ENCODE measurements at regions not wholly inside any gene's neighbourhood (a gene's known extent, or its start where the extent isn't known, plus 50 kb on each side); places are given as distances from the start of the nearest gene placed in this dataset.

DNA sequence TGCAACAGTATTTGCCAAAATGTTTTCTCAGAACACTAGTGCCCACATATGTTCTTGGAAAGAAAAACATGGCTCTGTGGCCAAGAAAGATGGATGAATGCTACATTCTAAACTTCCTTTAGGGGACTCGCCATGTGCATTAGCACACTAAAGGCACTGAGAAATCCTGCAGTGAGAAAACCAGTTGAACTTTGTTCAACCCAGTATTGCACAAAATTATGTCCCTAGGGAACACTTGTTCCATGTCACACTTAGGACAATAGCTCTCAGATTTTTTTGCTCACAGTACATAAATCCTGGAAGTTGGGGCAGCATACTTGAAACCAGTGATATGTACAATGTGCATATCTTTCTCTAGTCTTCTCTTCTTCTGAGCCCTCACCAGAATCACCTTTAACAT lies 96.6 kb downstream of the ADRB2 start:
- CTCF ChIA-PET (ENCODE audit: partially characterized antibody) = interaction anchor here (1.0 to 1.6 kb wide), 3 partner anchors 9 to 43 kb away, joined by 3 to 8 read pairs (median 3); no protein-coding TSS in a partner anchor
- 0 out of 2 replicates have a peak overlapping the region, but pooled peaks have one; percentile 20 for H2AFZ ChIP-seq (ENCODE audit: low read length)
- H3K27me3 ChIP-seq (replicated peaks in 1 of 4; ENCODE audit: control insufficient read depth in 3 of 4, extremely low read depth in 1 of 4, insufficient read depth in 3 of 4, low read length in 3 of 4) = no peaks in the 10 kb centered on the region
- peaks cover 0 to 2% (median 0%) of the 10 kb centered on the region in 4 experiments; a peak in 1 of 7 replicates for H3K4me1 ChIP-seq (replicated peaks in 1 of 4; ENCODE audit: control insufficient read depth in 3 of 4, insufficient read depth in 4 of 4, low read length in 3 of 4)
- no peak overlapping the region for H4K91ac ChIP-seq (replicated peaks; ENCODE audit: insufficient read length, low read length)
- H3K4ac ChIP-seq (replicated peaks; ENCODE audit: insufficient read length, low read depth, low read length) = no peak overlapping the region
- no peak overlapping the region for H3K23ac ChIP-seq (ENCODE audit: insufficient read length)
- H3K4me2 ChIP-seq (ENCODE audit: insufficient read depth in 1 of 2, low read depth in 2 of 2, low read length in 2 of 2) = no peak overlapping the region
- no peak overlapping the region for H3K56ac ChIP-seq (replicated peaks; ENCODE audit: insufficient read length, low read depth, low read length)
- no peak for DNase-seq (ENCODE audit: low read depth in 1 of 2, low spot score in 2 of 2)
- H3K9ac ChIP-seq (replicated peaks in 1 of 4; ENCODE audit: extremely low read depth in 1 of 4, low read depth in 3 of 4, low read length in 3 of 4) = no peak overlapping the region
- H3K18ac ChIP-seq (ENCODE audit: extremely low read depth, low read length) = no peak overlapping the region
- no peak overlapping the region for H2BK20ac ChIP-seq (ENCODE audit: low read length)
- H3K36me3 ChIP-seq (ENCODE audit: control insufficient read depth in 2 of 4, insufficient read depth in 4 of 4, low read length in 3 of 4) = no peaks in the 10 kb centered on the region
- H2BK12ac ChIP-seq (ENCODE audit: low read depth, low read length) = no peak overlapping the region
- H4K20me1 ChIP-seq (replicated peaks in 1 of 2; ENCODE audit: control insufficient read depth in 1 of 2, insufficient read depth in 2 of 2, low read length in 2 of 2) = no peaks in the 10 kb centered on the region
- no peaks in the 10 kb centered on the region for H3K9me3 ChIP-seq (ENCODE audit: insufficient read depth in 2 of 2, low read depth in 1 of 2, low read length in 1 of 2)
- H3K14ac ChIP-seq (ENCODE audit: insufficient read length) = no peak overlapping the region
- H3K79me2 ChIP-seq (ENCODE audit: control insufficient read depth in 1 of 2, insufficient read depth in 2 of 2, low read length in 2 of 2) = no peaks in the 10 kb centered on the region
- POLR2A ChIA-PET (ENCODE audit: partially characterized antibody) = no interaction called here
- no peaks in the 10 kb centered on the region for H3K23me2 ChIP-seq (ENCODE audit: low read depth, low read length)
- no peak overlapping the region for H2BK5ac ChIP-seq (ENCODE audit: low read depth, low read length)
- H2AK5ac ChIP-seq (ENCODE audit: low read depth, low read length) = no peak overlapping the region
- no peak overlapping the region for H2BK15ac ChIP-seq (ENCODE audit: low read length)
- H4K8ac ChIP-seq (ENCODE audit: extremely low read depth, insufficient read depth, low read length) = no peak overlapping the region
- no peak overlapping the region for H3K27ac ChIP-seq (ENCODE audit: low read depth, low read length)
- no peak overlapping the region for H4K5ac ChIP-seq (ENCODE audit: insufficient read length, low read depth, low read length)
- 100% methylated on average over 1 of the region's 1 CpG; no CpG with 5 or more reads in 1 of the 2 experiments for WGBS, 2 experiments (ENCODE audit: extremely low coverage in 1 of 2, insufficient coverage in 1 of 2, insufficient read length in 1 of 2, insufficient replicate concordance in 2 of 2, low coverage in 1 of 2, low lambda C conversion rate in 2 of 2, missing lambda C conversion rate in 1 of 2)
- no peak overlapping the region for H2BK120ac ChIP-seq (replicated peaks; ENCODE audit: low read depth, low read length)
- H3K4me3 ChIP-seq (ENCODE audit: extremely low read depth in 1 of 4, insufficient read depth in 2 of 4, low read depth in 3 of 4, low read length in 4 of 4) = no peak overlapping the region
- no peaks in the 10 kb centered on the region for H3K79me1 ChIP-seq (ENCODE audit: low read depth, low read length)
- FAIRE-seq = no peak
- no peak for TF ChIP-seq CHD7 (IDR thresholded peaks at IDR 0.05; ENCODE audit: insufficient replicate concordance, low read length)

All from H1 (cell line).